HG02943 (cell line): ENCODE measurements at regions not wholly inside any gene's neighbourhood (a gene's known extent, or its start where the extent isn't known, plus 50 kb on each side); places are given as distances from the start of the nearest gene placed in this dataset.

Experiments used
- ATAC-seq: cut with Tn5 transposase; IDR thresholded peaks from one replicate; pipeline ENCODE4 v1.9.1; 2021; ENCODE audit warnings: mild to moderate bottlenecking, low read depth, moderate library complexity; ENCODE audit not compliant: unreplicated experiment

DNA sequence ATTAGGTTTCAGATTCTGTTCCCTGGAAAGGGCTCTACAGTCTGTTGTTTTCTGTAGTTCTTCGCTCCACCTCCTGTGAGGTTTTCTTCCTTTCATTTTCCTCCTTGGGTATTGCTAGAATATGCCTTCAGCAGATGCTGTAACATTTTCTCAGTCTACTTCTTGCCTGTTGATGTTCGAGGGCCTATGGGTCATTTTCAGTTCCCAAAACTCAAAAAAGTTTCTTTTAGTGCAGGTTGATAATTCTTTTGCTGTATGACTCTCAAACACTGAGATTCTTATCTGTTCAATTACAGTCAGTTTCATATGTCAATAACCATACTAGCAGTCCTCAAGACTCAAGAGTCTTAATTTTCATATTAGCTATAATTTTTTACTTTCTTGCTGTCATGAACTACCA is 268.3 kb downstream of the RFC3 start:
- ATAC-seq = no peak

- ATAC-seq = no peak
Observed at GRCh38 chr13:34087791-34088190, 269.8 kb downstream of the RFC3 start.

- no peak for ATAC-seq
Observed at GRCh38 chr13:34103854-34104253, 285.9 kb downstream of the RFC3 start.

DNA sequence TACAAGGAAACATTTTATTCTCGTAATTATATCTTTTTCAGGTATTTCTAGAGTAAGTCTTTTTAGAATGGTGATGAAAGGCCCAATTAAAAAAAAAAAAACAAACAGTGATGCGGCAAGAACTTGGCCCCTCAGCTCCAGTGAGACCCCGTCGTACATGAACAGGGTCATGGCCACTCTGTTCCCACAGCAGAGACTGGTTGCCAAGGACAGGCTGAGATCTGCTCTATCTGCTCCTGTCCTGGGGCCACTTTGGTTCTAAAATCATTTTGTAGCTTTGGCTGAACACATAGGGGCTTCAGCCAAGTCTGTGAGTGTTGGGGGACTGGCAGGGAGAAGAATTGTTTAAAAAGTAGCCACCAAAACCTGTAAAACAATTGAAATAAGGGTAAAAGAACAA is 286.9 kb downstream of the RFC3 start:
- no peak for ATAC-seq

DNA sequence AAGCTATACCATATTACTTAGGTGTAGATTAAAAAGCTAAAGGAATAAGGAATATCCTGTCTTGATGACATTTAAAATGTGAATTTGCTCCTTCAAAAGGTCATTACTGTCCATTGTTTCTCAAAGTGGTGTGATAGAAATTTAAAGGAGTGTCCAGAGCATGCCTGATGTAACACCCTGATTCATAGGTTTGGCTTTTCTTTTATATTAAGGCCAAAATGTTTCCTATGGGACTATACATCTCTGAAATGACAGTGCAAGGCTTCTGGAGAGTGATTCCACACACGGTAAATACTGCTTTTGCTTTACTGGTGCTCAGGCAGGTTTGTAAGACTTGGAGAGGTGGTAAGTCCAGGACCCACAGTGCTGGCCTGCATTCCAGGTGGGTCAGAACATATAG is 289.9 kb downstream of the RFC3 start:
- no peak for ATAC-seq

DNA sequence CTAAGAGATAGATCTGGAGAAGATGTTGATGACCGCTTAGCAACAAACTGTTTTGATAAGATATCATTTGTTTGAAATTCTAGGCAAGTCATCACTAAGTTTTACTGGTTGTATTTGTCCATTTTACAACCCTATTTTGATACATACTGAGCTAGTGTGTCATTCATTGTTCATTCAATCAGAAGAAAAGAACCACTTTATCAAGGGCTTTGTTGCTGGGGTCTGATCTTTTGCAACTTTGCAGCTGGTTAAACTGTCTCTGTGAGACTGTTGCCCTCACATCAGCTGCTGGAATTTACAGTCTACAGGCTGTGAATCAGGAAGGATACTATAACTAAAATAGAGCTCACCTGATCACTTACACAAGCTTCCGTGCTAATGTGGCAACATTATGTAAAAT is 290.5 kb downstream of the RFC3 start:
- ATAC-seq = no peak

- ATAC-seq = no peak
Observed at GRCh38 chr13:34114581-34114980, 296.6 kb downstream of the RFC3 start.

DNA sequence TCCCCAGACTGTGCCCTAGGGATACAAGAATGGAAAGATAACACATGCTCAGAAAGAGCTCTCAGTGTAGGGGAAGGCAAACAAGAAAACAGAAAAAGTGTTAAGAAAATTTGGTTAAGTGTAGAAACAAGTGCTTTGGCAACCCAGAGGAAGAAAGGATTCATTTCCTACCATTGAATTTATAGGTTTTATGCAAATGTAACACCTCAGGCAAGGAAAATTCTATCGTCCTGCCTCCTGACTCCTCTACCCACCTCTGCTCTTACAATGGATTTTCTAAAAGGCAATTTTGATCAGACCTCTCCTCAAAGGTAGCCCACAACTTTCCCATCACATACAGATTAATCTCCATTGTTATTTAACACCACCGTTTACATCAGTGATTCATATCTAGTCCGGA is 298.7 kb downstream of the RFC3 start:
- ATAC-seq = no peak

- ATAC-seq = no peak
Observed at GRCh38 chr13:34124666-34125306, 306.8 kb downstream of the RFC3 start.

DNA sequence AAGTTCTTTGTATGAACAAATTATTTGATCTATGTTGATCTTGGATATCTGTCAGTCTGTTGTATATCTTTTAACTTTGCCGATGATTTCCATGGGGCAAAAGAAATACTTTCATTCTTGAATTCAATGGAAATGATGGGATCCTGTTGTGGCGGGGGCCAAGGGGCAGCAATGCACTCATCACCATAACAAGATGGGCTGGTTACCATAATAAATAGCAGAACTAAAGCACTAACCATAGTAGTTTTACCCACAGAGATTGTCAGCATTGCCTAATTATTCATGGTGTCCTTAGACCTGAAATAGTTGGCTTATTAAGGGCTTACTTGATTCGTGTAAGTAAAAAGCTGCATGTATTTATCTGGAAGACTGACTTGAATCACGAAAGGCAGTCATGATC is 309.6 kb downstream of the RFC3 start:
- ATAC-seq = no peak

DNA sequence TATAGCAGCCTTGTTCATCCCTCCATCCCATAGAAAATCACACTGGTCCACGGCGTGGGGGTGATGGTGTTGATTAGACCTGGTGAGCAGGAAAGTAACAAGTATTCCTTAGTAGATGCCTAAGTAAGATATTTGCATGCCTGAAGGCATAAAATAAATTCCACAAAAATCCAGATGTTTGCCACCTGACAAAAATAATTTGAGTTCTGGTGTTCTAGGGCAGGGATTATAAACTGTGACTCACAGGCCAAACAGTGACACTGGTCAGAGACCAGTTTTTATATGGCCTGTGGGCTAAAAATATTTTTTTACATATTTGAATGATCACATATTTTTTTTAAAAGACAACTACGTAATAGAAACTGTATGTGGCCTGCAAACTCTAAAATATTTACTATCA is 310.7 kb downstream of the RFC3 start:
- ATAC-seq = no peak

- ATAC-seq = no peak
Observed at GRCh38 chr13:34129436-34129835, 311.5 kb downstream of the RFC3 start.

DNA sequence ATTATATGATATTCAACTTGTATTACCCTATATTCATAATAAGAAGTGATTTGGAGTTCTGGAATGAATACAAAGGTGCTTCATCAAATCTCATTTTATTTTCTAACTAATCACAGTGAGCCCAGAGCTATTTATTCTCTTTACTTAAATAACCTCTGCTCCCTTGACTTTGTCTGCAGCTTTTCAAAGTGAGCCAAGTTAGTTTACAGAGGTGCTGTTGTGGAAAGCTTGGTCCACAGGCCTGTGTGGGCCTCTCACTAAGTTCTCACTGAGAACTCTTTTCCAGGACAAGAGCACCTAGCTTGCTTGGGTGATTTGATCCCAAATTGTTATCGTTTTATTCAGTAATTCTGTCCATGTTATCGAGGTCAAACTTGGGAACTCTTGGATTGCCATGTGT is 319.3 kb downstream of the RFC3 start:
- ATAC-seq = no peak

DNA sequence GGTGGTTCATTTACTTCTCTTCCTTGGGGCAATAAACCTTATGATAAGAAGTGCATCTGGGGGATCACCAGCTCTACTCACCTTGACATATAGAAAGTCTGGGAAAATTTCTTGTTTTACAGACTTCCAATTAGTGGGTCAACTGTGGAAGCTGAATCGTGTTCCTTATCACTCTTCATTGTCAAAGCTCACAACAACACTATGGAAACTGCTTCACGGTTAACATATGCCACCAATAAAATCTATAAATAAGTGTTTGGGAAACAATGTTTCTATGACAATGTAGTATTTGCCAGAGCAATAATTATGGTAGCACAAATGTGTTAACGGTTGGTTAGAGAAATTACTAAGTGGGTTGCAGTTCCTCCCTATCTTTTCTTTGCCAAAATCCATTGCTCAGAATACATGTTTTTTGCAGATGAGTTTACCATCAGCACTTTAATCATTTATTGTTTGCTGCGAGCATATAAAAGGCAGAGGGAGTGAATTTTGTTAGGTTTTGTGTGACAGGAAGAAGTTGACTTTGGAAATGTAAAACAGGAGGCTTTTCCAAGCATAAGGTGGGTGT is 321.8 kb downstream of the RFC3 start:
- no peak for ATAC-seq

DNA sequence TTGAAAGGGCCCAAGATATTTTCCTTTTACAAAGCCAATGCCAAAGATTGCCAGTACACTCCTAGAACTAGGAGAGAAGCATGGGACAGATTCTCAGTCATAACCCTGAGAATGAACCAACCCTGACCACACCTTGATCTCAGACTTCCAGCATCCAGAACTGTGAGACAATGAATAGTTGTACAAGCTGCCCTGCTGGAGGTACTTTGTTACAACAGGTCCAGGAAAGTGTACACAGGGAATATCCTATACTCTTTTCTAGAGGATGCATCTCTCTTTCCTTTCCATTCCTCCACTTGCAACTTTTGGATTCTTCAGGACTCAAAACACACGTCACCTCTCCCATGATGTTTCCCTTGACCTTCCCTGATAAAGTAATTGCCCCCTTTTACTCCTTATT is 325.7 kb downstream of the RFC3 start:
- ATAC-seq = no peak

DNA sequence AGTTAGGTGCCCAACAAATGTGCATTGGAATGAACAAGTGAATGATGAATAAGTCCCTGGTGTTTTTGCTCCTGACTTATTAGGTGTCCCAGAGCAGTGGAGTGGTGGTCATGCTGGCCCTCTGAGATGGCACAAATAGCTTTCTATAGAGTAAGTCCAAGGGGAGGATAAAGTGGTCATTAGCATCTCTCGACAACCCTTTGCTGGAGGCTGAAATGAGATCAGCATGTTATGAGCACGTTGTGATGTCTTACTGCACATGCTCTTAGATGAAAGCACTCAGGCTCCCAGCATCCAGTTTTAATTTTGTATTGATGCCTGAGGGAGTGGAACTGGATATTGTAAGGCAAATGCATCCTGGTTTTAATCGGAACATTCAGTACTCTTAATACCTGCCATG is 326.2 kb downstream of the RFC3 start:
- ATAC-seq = no peak

DNA sequence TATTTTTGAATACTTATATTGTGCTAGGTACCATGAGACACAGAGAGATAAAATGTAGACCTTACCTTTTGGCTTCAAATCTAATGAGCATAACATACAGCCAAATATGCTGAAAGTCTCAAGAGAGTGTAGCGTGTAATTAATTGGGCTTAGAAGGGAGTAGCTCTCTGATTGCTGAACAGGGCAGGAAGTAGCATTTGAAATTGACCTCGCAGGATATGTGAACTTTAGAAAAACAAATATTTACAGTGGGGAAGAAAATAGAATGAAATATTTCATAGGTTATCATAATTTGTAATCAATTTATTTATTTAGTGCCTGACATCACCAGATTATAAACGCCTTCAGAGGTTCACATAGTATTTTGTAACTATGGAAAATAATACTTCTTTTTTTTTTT is 327.1 kb downstream of the RFC3 start:
- ATAC-seq = no peak

- no peak for ATAC-seq
Observed at GRCh38 chr13:34148359-34148758, 330.4 kb downstream of the RFC3 start.

DNA sequence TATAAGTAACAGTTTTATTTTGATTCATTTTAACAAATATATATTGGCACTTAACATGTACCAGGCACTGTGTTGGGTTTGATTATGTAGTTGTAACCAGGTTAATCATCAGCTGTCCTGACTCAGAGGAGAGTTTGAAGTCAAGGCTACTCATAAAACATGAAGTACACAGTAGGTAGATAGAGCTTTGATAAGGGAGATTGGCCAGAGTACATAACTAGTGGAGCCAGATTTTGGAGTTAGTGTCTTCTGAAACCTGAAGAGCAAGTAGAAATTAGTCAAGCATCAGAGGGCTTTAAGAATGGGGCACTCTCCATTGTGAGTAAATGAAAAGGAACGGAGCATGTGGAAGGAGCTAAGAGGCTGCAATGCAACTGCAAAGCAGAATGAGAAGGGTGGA is 333.9 kb downstream of the RFC3 start:
- no peak for ATAC-seq

DNA sequence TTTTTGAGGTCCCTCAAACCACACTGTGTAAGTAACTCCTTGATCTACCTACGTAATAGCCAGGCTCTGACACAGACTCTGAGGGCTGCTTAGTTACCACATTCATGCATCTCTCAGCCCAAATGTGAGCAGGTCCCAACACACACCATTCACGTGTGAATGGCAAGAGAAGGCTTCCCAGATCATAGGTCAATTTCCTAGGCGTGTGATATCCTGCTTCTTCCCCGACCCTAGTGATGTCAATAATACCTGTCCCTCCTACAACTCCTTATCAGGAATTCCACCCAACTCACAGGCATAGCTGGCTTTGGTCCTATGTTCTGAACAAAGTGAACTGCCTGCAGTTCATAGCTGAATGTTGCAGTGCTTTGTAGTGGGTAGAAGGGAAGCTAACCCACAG is 334.5 kb downstream of the RFC3 start:
- no peak for ATAC-seq

DNA sequence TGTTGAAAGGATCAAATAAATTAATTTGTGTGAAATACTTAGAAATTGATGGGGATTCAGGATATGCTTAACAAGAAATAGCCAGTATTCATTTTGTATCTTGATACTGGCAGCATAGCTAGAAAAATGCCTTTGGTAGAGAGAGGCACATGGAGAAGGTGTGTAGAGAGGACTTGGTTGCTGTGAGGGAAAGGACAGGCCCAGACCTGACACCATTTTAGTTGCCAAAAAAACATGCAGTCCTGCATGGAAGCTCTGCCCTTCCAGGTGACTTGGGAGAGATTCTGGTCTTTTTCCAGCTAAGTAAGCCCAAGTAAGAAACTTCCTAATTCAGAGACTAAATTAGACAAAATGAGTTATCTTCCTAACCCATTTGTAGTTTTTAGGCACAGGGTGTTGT is 335.0 kb downstream of the RFC3 start:
- no peak for ATAC-seq

GRCh38 chr13:34153428-34154180 is 335.7 kb downstream of the RFC3 start:
- no peak for ATAC-seq
